SKM-1 treated with dmso at 0.1 percent for 144 hours (cell line): ENCODE measurements at regions not wholly inside any gene's neighbourhood (a gene's known extent, or its start where the extent isn't known, plus 50 kb on each side); places are given as distances from the start of the nearest gene placed in this dataset.

Source experiments
- DNase-seq: peaks from one replicate; lab custom pipeline; 2025; ENCODE audit not compliant: unreplicated experiment; lab: John Stamatoyannopoulos, UW

DNA sequence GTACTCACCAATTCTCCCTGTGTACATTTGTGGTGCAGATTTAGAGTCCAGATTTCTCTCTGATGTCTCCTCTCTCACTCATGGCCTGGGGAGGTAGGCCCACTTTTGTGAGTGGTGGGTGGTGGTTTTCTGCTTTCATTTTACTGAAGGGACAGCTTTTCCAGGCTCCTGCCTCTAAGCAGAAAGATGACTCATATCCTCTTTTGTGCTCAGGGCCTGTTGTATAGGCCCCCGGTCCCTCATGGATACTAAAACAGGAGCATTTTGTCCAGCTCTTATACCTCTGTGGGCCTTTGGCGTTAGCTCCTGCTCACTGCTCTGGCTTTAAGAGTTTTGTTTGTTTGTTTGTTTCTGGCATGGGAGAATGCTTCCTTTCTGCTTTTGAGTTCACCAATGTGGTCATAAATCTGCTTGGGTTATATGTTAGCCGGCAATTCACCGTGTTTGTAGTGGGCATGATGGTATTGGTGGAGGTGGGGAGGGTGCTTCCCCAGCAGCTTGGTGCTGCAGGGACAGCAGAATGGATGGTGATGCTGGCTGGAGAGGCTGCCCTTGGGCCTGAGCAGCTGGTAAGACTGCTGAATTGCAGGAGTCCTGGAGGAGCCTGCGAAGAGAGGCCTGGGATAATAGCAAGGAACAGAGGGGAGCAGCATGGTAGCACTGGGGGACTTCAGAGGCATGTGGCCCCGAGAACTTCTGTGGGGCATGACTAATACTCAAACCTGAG is 468.7 kb downstream of the RPS24 start:
- no peak for DNase-seq

DNA sequence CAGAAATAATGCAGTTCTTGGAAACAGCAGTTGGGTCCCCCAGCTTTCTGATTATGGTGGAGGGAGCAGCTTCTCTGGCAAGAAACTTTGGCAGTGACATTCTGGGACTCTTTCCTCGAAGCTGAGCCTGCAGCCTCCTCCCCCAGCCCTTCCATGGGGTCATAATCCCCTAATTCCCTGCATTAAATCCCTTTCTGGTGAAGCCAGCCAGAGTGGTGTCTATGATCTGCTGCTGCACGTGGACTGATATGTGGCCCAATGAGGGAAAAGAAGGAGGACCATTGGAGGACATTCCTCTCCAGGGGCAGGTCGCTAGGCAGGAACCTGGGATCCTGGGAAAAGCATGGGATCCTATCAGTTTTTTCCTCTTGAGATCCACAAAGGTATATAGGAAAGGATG is 470.5 kb downstream of the RPS24 start:
- no peak for DNase-seq

DNA sequence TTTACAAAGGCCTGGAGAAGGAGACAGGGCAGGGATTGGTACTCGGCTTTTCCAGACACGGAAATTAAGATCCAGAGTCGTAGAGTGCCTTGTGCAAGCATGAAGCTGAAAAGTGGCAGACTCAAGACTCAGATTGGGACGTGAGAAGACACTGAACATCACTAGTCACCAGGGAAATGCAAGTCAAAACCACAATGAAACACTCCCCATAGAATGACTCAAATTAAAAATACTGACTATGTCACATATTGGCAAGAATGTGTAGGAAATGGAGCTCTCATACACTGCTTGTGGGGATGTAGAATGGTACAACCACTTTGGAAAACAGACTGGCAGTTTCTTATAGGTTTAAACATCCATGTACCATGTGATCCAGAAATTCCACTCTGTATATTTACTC is 472.0 kb downstream of the RPS24 start:
- no peak for DNase-seq

DNA sequence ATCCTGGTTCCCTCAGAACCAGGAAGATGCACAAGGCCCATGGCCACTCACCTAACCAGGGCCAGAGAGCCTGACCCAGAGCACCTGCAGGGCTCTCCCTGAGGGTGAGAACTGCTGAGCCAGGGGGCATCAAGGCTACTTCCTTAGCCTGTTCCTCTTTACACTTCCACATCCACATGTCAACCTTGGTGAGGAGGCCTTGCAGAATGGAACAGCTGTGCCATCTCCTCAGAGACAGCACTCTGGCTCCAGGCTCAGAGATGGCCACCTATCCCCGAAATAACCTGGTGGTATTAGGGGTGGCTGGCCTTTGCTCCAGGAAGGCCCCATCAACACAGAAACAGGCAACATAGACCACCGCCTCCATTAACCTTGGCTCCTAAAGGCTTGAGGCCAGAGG is 473.0 kb downstream of the RPS24 start:
- peak; percentile 1 for DNase-seq

DNA sequence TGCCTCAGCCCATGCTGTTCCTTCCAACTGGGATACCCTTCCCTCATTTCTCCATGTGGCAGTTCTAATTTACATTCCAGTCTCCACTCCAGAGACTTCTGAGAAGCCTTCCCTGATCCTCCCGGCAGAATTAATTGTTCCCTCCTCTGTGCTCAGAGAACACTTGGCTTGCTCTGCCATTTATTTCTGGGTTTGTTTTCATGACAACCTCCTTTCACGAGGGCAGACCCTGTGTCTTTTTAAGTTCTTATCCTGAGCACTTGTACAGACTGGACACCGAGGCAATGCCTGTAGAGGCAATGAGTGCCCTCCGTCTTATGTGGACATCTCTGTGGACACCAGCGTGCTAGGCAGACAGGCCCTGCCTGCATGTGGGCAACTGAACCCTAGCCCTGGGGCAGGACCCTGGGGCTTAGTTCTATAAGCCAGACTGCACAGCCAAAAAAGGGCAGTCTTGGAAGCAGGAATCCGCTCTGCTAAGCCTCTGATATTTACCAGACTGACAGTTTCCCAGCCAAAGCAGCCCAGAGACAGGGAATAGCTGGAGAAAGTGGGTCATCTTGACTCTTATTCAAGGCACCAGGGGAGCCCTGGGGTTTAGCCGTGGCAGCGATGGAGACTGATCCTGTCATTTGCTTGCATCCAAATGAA is 474.0 kb downstream of the RPS24 start:
- DNase-seq: no peak

DNA sequence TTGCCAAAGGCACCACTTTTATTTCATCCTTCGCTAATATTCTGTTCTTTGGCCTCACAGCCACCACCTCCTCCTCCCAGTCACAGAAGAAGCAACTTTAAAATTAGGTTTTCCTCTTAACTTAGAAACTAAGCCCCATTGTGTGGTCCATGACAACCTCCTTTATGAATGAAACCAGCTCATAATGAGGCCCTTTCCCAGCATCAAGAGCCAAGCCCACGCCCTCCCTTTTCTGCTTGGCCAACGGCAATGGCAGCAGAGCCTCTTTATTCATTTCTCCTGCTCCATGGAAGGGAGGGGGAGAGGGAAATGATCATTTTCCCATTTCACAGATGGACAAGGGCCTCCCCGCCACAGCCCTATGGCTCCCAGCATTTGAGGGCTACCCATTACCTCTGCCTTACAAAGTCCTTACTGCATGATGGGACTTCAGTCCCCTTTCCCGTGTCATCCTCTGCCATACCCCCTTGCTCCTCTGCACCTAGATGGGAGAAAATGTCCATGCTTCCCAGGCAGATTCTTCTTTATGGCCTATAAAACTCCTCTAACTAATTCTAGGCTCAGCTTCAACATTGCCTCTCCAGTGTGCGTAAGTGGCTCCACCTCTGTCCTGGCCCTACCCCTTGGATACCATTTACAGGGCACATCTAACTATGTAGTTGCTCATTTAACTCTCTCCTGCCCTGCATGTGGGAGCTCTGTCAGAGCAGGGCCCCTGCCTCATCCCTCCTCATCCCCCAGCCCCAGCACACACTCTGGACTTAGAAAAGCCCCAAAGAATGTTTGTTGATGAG is 475.5 kb downstream of the RPS24 start:
- DNase-seq: no peak

DNA sequence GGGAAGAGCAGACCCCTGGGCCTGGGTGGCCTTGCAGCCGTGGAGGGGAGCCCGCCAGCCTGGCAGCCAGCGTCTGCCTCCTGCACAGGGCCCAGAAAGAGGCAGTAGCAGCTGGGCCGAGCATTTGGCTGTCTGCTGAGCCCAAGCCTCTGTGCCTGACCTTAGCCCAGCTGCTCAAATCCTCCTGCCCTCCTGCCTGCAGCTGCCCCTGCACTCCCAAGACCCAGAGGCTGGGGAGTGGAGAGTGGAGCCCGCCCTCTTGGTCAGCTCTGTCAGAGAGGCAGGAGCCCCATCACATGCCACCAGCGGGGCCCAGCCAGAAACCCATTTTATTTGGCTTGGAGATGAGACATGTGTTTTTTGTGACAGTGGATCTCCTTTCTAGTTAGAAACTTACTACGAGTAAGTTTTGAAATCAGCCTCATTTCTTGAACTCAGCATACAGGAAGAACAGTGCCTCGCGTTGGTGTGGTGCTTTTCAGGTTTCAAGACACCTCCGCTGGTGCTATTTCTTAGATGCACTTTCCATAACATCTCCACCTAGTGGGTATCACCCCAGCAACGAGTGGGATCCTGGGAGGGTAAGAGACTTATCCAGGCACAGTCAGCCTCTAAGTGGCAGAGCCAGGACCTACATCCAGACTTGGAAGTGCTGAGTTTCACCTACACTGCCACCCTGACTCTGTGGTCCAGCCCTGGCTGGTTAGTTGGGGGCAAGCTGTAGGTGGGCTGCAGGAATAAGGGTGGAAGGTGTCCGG is 477.1 kb downstream of the RPS24 start:
- DNase-seq: no peak

DNA sequence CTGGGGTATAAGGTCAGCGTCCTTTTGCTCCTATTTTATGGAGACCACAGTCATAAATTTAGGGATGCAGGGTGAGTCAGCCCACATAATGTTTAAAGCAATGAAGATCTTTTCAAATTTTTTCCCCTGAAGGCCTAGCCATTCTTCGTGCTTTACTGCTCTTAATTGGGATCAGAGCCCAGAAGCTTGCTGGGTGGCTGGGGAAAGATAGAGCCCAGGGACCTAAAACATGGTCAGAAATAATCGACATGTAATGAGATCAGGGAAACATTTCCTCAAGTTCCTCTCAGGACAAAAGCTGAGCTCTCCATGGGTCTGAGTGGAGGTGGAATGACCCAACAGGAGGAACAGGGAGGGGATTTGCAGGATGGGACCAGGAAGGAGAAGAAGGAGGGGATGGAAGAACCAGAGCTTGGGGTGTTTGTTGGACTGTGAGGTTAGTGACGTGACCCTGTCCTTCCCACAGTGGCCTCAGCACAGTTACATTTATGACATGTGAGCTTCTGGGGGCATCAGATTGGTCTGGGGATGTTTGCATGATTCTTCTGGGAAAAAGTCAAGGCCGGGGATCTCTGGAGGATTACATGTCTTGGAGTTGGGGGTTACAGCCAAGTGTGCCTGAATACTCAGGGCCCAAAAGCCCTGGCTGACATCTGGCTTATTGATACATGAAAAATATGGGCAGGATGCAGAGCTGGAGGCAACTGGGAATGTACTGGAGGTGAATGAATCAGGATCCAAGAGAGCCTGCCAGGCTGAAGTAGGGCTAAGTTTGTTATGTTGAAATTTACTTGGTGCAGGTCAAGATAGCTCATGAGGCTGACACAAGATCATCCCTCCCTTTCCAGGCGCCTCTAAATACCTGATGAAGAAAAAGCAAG is 477.9 kb downstream of the RPS24 start:
- no peak for DNase-seq

DNA sequence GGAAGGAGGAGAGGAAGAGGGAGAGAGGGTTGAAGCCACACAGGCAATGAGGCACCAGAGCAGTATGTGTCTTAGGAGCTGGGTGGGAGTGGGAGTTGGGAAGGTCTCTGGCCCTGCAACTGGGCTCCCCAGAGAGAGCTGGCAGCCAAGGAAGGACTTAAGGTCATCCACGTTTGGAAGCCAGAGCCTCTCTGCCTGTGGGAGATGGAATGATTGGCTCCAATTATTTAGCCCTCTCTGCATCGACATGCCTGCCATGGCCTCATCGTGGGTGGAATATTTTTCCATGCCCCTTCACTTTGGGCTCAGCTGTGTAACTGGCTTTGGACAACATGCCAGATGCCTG is 478.5 kb downstream of the RPS24 start:
- no peak for DNase-seq

DNA sequence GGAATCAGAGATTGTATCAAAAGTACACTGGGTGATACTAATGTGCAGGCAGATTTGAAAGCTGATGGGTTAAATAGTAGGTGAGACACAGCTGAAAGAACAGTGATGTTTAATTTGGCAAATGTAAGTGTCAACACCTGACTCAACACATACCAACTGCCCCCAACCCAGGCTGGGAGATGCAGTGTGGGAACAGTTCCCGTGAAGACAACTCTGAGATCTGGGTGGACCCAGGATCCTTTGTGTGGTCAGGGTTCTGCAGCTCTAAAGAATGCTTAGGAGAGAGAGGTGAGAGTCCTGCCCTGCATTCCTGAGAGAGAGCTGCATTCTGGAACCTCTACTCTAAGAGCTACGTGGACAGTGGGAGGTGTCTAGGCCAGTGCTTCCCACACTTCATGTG is 479.7 kb downstream of the RPS24 start:
- DNase-seq: no peak

DNA sequence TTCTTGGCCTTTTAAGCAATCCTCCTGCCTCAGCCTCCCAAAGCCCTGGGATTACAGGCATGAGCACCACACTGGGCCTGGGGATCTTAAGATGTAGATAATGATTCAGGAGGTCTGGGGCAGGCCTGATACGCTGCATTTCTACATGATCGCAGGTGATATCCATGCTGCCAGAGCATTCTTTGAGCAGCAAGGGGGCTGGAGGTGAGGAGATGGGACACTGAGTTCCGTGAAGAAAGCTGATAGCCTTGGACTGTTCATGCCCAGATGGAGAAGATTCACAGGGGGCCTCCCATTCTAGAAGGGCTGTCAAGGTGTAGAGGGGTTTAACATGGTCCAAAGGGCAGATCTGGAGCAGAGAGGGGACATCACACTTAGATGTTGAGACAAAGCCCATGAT is 480.3 kb downstream of the RPS24 start:
- no peak for DNase-seq

DNA sequence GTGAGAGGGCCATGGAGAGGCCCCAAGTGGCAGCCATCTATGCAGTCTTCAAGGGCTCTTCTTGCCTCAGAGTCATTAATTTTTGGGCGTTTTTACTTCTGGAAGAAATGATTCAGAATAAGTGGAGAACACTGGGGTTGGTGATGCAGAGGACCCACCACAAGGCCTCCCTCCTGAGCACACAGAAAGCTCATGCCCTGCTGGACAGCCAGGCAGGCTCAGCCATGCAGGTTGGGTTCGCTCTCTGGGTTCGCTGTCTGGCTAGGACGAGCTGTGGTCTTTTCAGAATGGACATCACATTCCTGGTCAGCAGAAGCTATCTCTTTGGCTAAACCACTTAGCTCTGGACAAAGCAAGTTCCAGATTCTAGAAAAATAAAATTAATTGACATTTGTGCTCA is 480.8 kb downstream of the RPS24 start:
- no peak for DNase-seq

DNA sequence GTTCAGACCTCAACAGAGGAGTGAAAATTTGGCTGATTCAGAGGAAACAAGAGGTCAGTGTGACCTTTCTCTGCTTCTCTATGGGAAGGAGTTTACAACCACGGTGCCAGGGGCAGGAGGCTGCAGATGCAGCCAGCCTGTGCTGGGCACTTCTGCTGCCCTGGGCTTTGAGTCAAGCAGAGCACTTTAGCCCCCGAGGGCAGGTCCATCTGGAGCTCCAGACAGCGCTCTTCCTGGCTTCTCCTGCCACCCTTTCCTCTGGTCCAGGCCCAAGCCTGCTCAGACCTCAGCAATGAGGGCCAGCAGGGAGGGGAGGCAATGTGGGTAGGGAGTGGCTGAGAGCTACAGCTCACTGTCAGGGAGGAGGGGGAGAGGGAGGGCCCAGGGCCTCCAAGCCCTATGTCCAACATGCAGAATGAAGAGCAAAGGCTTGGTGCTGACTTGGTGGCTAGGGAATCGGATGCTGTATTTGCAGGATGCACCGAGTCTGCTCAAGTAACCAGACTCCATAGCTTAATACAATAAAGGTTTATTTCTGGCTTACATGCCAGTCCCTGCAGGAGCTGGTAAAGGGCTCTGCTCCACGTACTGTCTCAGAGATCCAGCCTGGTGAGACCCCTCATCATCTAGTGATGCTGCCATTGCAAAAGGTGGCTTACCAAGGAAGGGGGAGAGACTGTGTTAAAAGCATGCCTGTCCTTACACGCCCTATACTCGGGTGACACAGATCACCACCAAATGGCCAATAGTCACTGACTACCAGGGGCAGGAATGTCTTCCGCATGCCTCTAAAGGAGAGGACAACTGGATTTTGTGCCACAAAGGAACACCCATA is 481.6 kb downstream of the RPS24 start:
- no peak for DNase-seq

DNA sequence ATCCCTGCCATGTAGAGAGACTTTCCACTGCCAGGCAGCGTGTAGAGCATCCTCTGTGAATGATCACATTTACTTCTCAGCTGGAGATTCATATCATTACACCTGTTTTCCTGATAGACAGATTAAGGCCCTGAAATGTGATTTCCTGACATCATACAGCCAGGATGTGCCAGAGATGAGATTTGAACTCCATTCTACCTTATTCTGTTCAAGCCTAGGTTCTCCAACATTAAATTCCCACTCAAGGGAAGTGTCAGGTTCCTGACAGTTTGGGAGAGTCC is 482.1 kb downstream of the RPS24 start:
- DNase-seq: no peak

DNA sequence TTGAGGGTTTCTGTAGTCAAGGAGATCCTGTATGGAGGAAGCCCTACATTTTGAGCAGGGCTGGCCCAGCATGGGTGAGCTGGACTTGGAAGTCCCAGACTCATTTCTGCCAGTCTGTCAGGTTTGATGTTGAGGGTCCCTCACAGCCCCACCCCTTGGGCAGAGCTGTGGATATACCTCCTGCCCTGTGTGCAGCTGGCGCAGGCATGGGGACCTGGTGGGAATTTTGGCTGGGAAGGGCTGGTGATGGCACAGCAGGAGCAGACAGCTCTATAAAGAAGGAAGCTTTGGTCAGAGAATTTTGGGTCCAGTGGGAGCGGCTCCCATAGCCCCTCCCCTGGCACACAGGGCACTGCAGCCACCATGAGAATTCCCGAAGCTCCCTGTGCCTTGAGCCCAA is 482.6 kb downstream of the RPS24 start:
- no peak for DNase-seq

DNA sequence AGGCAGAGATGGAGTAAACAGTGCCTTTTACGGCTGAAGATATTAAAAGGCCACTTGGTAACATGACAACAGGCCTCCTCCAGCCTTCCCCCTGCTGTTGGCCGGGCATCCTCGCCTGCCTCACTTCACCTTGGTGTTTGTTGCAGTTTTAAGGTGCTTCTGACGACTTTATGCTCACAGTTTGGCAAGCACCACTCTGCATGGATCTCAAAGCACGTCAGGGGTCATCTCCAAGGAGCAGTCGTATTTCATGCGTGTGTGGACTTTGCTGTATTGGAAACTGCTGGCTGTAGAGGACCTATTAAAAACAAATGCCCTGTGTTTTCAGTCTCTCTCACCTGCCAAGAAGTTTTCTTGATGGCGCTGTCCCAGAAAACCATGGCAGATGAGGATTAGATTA is 483.1 kb downstream of the RPS24 start:
- no peak for DNase-seq

DNA sequence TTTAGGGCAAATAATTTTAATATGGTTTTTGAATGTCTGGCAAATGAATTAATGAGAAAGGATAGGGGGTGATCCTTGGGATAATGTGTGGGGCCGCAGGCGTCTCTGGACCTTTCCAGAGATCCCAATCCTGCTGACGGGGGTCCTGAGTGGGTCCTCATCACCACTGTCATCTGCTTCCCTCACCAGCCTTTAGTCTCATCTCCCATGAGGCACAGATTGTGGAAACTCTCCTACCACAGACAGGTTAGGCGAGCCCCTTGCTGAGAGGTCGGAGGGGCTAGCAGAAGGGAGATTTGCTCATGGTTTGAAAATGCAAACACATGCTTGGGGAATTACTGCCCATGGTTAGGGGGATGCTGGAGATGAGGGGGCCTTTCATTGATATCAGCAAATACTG is 484.6 kb downstream of the RPS24 start:
- no peak for DNase-seq

DNA sequence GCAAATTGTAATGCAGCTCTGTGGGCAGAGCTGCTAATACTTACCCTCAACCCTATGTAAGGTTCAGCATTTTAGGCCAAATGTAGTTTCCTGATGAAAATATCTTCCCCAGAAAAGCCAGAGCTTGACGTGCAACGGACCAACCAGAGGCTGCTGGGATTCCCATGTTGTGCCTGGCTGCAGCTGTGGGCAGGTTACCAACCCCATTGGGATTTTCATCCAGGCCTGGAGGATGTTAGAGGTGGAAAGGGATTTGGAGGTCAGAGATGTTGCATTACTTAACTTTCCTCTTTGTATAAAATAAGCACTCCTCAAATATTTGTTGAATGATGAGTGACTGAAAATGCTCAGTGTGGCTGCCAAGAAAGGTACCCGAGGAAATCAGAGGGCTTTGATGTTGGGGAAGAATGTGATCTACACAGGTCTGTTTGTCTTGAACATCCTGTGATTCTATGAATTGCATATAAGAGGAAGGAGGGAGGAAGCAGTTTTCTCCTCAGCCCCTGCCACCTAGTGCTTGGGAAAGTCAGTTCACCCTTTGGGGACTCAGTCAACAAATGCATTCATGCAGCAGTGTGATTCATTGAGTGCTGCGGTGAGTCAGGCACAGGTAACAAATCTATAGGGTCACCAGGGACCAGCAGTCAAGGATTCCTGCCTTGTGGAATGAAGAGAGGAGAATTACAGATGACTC is 487.2 kb downstream of the RPS24 start:
- peak; percentile 34 for DNase-seq

DNA sequence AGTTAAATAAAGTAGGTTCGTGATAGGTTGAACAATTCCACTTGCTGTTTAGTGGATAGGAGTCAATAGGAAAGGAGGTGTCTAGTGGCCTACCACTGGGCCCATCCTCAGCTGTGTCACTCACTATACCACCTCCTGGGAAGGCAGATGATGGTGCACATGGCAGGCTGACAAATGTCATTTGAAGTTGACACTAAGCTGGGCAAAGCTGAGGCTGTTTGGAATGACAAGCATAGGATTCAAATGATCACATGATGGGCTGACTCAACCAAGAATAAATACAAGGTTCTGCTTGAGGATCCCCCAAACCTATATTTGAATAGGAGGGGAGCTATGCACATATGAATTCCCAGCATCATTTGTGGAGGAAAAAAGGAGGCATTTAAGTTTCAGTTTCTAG is 489.8 kb downstream of the RPS24 start:
- no peak for DNase-seq
